ENCODE measurements at regions not wholly inside any gene's neighbourhood (a gene's known extent, or its start where the extent isn't known, plus 50 kb on each side); places are given as distances from the start of the nearest gene placed in this dataset.

DNA sequence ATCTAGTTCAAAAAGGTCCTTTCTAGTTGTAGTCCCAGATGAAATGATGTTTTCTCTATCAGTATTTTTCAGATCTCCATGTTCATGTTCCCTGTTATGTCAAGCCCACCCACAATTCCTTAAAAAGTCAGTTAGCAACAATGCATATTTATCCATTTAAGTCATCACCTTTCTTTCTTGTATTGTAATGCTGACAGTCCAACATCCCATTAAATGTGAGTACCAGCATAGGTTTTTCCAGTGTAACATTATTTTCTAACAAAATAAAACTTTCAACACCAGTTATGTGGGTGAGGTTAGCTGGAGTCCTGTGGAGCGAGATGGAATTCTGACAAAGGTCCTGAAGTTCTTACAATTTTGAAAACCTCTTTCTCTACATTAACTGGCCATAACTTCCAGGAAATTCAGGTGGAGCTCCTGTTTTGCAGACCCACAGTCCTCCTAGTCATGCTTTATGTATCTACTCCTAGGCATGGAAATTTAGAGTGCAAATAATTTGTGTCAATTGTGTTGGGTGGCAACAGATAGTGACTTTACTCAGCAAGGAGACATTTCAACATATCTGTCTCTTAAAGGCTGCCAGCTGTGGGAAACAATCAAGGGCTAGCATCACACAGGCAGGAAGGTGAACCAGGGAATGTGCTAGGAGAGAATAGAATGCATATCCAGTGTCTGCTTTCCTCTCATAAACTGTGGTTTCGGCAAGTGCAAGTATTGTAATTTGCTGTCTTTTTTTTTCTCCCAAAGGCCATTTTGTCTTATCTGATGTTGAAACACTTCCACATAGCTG lies 162.6 kb downstream of the MTERF1 start:
- no TSS peak for BruUV-seq (replicated peaks)
- WGBS (ENCODE audit: insufficient coverage, insufficient replicate concordance, low lambda C conversion rate, missing lambda C conversion rate): 19% methylated on average over 2 of the region's 2 CpGs
- Histone ChIP-seq H3K36me3 (ENCODE audit: control insufficient read depth in 2 of 2, insufficient read depth in 2 of 2, low read length in 1 of 2) (no peaks in the 10 kb centered on the region), H3K27me3 (replicated peaks in 1 of 2; ENCODE audit: control insufficient read depth in 2 of 2, insufficient read depth in 2 of 2, low read length in 1 of 2) (no peaks in the 10 kb centered on the region), H2AFZ (ENCODE audit: control insufficient read depth, low read depth, low read length) (no peak overlapping the region), H3K9me3 (replicated peaks; ENCODE audit: control insufficient read depth, insufficient read depth, low read length) (no peaks in the 10 kb centered on the region), H3K9ac (ENCODE audit: control insufficient read depth, insufficient read depth, low read length) (no peak overlapping the region), H4K20me1 (ENCODE audit: control insufficient read depth, insufficient read depth) (no peaks in the 10 kb centered on the region), H3K4me2 (ENCODE audit: control insufficient read depth, insufficient read depth) (no peak overlapping the region), H3K79me2 (ENCODE audit: control insufficient read depth, insufficient read depth, low read length) (no peaks in the 10 kb centered on the region), H3K4me1 (ENCODE audit: control insufficient read depth, insufficient read depth, low read length) (no peaks in the 10 kb centered on the region), H3K4me3 (no peak overlapping the region), H3K27ac (ENCODE audit: control insufficient read depth, insufficient read depth) (no peak overlapping the region)
- DNase-seq (ENCODE audit: low read depth, low spot score) (no peak), ATAC-seq (no peak), FAIRE-seq (no peak)
- intact Hi-C loops (cut with micrococcal nuclease; ENCODE audit: unreplicated experiment) (no loop called here), in situ Hi-C loops (cut with MboI) (no loop called here)
- TF ChIP-seq, protein P1, sequence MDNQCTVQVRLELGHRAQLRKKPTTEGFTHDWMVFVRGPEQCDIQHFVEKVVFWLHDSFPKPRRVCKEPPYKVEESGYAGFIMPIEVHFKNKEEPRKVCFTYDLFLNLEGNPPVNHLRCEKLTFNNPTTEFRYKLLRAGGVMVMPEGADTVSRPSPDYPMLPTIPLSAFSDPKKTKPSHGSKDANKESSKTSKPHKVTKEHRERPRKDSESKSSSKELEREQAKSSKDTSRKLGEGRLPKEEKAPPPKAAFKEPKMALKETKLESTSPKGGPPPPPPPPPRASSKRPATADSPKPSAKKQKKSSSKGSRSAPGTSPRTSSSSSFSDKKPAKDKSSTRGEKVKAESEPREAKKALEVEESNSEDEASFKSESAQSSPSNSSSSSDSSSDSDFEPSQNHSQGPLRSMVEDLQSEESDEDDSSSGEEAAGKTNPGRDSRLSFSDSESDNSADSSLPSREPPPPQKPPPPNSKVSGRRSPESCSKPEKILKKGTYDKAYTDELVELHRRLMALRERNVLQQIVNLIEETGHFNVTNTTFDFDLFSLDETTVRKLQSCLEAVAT (IDR thresholded peaks at IDR 0.05): no peak
- TF ChIP-seq, protein P2, sequence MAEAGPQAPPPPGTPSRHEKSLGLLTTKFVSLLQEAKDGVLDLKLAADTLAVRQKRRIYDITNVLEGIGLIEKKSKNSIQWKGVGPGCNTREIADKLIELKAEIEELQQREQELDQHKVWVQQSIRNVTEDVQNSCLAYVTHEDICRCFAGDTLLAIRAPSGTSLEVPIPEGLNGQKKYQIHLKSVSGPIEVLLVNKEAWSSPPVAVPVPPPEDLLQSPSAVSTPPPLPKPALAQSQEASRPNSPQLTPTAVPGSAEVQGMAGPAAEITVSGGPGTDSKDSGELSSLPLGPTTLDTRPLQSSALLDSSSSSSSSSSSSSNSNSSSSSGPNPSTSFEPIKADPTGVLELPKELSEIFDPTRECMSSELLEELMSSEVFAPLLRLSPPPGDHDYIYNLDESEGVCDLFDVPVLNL (IDR thresholded peaks at IDR 0.05; ENCODE audit: low read depth, low read length): no peak
- TF ChIP-seq KLF5 (IDR thresholded peaks at IDR 0.05; ENCODE audit: partially characterized antibody): no peak
- no peak for TF ChIP-seq USF2 (IDR thresholded peaks at IDR 0.05; ENCODE audit: borderline replicate concordance, low read depth, low read length)
- no peak for TF ChIP-seq TAF1 (IDR thresholded peaks at IDR 0.05; ENCODE audit: borderline replicate concordance, low read depth, low read length)
- TF ChIP-seq, protein P3, sequence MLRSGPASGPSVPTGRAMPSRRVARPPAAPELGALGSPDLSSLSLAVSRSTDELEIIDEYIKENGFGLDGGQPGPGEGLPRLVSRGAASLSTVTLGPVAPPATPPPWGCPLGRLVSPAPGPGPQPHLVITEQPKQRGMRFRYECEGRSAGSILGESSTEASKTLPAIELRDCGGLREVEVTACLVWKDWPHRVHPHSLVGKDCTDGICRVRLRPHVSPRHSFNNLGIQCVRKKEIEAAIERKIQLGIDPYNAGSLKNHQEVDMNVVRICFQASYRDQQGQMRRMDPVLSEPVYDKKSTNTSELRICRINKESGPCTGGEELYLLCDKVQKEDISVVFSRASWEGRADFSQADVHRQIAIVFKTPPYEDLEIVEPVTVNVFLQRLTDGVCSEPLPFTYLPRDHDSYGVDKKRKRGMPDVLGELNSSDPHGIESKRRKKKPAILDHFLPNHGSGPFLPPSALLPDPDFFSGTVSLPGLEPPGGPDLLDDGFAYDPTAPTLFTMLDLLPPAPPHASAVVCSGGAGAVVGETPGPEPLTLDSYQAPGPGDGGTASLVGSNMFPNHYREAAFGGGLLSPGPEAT (IDR thresholded peaks at IDR 0.05; ENCODE audit: low read depth): no peak
- no peak for TF ChIP-seq LARP7 (IDR thresholded peaks at IDR 0.05)
- no peak for TF ChIP-seq SMAD1 (IDR thresholded peaks at IDR 0.05; ENCODE audit: low read depth, partially characterized antibody)
- TF ChIP-seq SUPT20H (IDR thresholded peaks at IDR 0.05; ENCODE audit: borderline replicate concordance, control insufficient read depth, low read depth, low read length): no peak
- TF ChIP-seq, protein P4, sequence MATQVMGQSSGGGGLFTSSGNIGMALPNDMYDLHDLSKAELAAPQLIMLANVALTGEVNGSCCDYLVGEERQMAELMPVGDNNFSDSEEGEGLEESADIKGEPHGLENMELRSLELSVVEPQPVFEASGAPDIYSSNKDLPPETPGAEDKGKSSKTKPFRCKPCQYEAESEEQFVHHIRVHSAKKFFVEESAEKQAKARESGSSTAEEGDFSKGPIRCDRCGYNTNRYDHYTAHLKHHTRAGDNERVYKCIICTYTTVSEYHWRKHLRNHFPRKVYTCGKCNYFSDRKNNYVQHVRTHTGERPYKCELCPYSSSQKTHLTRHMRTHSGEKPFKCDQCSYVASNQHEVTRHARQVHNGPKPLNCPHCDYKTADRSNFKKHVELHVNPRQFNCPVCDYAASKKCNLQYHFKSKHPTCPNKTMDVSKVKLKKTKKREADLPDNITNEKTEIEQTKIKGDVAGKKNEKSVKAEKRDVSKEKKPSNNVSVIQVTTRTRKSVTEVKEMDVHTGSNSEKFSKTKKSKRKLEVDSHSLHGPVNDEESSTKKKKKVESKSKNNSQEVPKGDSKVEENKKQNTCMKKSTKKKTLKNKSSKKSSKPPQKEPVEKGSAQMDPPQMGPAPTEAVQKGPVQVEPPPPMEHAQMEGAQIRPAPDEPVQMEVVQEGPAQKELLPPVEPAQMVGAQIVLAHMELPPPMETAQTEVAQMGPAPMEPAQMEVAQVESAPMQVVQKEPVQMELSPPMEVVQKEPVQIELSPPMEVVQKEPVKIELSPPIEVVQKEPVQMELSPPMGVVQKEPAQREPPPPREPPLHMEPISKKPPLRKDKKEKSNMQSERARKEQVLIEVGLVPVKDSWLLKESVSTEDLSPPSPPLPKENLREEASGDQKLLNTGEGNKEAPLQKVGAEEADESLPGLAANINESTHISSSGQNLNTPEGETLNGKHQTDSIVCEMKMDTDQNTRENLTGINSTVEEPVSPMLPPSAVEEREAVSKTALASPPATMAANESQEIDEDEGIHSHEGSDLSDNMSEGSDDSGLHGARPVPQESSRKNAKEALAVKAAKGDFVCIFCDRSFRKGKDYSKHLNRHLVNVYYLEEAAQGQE (IDR thresholded peaks at IDR 0.05; ENCODE audit: low read depth, low read length): no peak
- POLR2A ChIA-PET: no interaction called here
- CTCF ChIA-PET: no interaction called here
- SMC1A ChIA-PET (ENCODE audit: uncharacterized antibody, unreplicated experiment): no interaction called here
- RAD21 ChIA-PET (ENCODE audit: unreplicated experiment): no interaction called here
